ENCODE measurements at regions not wholly inside any gene's neighbourhood (a gene's known extent, or its start where the extent isn't known, plus 50 kb on each side); places are given as distances from the start of the nearest gene placed in this dataset.

DNA sequence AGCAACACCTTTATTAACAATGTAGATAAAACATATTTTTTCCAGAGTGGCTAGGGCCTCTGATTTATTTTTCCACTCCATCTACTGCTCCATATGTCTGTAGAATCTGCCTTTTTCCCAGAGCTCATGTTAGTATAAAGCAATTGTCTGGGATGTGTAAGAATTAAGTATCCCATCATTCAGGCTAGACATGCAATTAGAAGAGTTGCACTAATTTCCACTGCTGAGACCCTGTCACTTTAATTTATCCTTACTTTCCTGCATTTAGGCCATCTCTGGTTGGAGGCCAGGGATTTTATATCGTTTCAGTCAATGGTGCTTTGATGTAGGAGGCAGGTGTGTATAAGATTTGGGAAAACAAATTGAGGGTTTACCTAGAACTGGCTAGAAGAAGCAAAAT lies 286.1 kb upstream of the POU3F2 start:
- no peak for TF ChIP-seq EZH2phosphoT487 (IDR thresholded peaks at IDR 0.05; ENCODE audit: borderline replicate concordance, low read length)
- TF ChIP-seq, protein P1, sequence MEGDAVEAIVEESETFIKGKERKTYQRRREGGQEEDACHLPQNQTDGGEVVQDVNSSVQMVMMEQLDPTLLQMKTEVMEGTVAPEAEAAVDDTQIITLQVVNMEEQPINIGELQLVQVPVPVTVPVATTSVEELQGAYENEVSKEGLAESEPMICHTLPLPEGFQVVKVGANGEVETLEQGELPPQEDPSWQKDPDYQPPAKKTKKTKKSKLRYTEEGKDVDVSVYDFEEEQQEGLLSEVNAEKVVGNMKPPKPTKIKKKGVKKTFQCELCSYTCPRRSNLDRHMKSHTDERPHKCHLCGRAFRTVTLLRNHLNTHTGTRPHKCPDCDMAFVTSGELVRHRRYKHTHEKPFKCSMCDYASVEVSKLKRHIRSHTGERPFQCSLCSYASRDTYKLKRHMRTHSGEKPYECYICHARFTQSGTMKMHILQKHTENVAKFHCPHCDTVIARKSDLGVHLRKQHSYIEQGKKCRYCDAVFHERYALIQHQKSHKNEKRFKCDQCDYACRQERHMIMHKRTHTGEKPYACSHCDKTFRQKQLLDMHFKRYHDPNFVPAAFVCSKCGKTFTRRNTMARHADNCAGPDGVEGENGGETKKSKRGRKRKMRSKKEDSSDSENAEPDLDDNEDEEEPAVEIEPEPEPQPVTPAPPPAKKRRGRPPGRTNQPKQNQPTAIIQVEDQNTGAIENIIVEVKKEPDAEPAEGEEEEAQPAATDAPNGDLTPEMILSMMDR (IDR thresholded peaks at IDR 0.05; ENCODE audit: low read depth, low read length, poor library complexity, severe bottlenecking) = no peak
- no peak overlapping the region for H3K27ac ChIP-seq (ENCODE audit: low read depth, low read length)
- H3K4me1 ChIP-seq (ENCODE audit: control insufficient read depth, low read length) = no peaks in the 10 kb centered on the region

DNA sequence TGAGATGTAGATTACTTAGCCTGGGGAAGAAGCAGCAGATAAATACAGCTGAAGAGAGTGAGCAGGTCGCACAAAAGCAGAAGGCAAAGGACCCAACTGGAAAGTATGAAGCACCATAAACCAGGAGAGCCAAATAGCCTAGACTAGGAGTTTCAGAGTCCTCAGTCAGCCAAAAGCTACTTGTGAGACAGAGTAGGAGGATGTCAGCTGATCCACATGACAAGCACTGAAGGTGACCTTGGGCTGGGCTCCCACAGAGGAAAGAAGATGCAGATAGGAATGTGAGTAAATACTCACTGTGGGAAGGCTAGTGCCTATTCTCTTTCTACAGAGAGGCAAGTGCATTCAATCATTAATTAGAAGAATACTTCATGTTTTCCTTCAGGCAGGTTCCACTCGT lies 274.0 kb upstream of the POU3F2 start:
- Histone ChIP-seq H3K27ac (ENCODE audit: low read depth, low read length) (no peak overlapping the region), H3K9me3 (ENCODE audit: control insufficient read depth, insufficient read depth, low read length) (no peaks in the 10 kb centered on the region), H3F3A (ENCODE audit: control insufficient read depth, insufficient read depth) (no peaks in the 10 kb centered on the region), H4K20me1 (ENCODE audit: control insufficient read depth, insufficient read depth, low read depth, low read length) (no peaks in the 10 kb centered on the region), H3K27me3 (ENCODE audit: control insufficient read depth, low read length) (no peaks in the 10 kb centered on the region), H3K4me2 (ENCODE audit: low read length) (no peak overlapping the region), H3K79me2 (ENCODE audit: control insufficient read depth, low read length) (no peaks in the 10 kb centered on the region), H3K4me3 (ENCODE audit: low read length) (no peak overlapping the region), H3K9me2 (replicated peaks; ENCODE audit: control insufficient read depth, low read length) (no peaks in the 10 kb centered on the region), H3K4me1 (ENCODE audit: control insufficient read depth, low read length) (no peaks in the 10 kb centered on the region), H3K36me3 (ENCODE audit: control insufficient read depth, low read length) (no peaks in the 10 kb centered on the region)
- TF ChIP-seq, protein P1 (IDR thresholded peaks at IDR 0.05; ENCODE audit: low read depth, low read length, poor library complexity, severe bottlenecking) = no peak
- TF ChIP-seq EZH2phosphoT487 (IDR thresholded peaks at IDR 0.05; ENCODE audit: borderline replicate concordance, low read length) = no peak

More for the DNA sequence above, 286.1 kb upstream of the POU3F2 start:
- no peak overlapping the region for H3K4me2 ChIP-seq (ENCODE audit: low read length)
- no peaks in the 10 kb centered on the region for H3F3A ChIP-seq (ENCODE audit: control insufficient read depth, insufficient read depth)
- H3K79me2 ChIP-seq (ENCODE audit: control insufficient read depth, low read length) = no peaks in the 10 kb centered on the region
- no peaks in the 10 kb centered on the region for H3K9me3 ChIP-seq (ENCODE audit: control insufficient read depth, insufficient read depth, low read length)
- H3K36me3 ChIP-seq (ENCODE audit: control insufficient read depth, low read length) = no peaks in the 10 kb centered on the region
- H4K20me1 ChIP-seq (ENCODE audit: control insufficient read depth, insufficient read depth, low read depth, low read length) = no peaks in the 10 kb centered on the region
- no peaks in the 10 kb centered on the region for H3K9me2 ChIP-seq (replicated peaks; ENCODE audit: control insufficient read depth, low read length)
- no peaks in the 10 kb centered on the region for H3K27me3 ChIP-seq (ENCODE audit: control insufficient read depth, low read length)
- no peak overlapping the region for H3K4me3 ChIP-seq (ENCODE audit: low read length)

DNA sequence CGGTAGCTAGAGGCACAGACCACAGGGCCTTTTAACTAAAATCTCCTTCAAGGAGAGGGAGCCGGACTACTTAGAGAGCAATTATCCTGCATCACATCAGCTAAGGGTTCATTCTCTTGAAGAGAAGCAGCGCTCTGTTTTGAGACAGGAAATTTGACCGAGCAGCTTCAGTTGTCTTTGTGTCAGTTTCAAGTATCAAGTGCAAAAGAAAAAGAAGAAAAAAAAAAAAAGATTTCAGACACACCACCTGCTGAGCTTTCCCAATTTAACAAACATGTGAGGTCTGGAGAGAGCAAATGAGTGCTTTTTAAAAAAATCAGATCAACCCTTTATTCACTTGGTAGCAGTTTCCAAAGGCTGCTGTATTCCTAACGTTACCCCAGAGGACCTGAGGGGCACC lies 273.5 kb upstream of the POU3F2 start:
- Histone ChIP-seq H3K4me2 (ENCODE audit: low read length) (no peak overlapping the region), H3K4me3 (ENCODE audit: low read length) (no peak overlapping the region), H3K27ac (ENCODE audit: low read depth, low read length) (no peak overlapping the region), H3K4me1 (ENCODE audit: control insufficient read depth, low read length) (no peaks in the 10 kb centered on the region), H3K9me2 (replicated peaks; ENCODE audit: control insufficient read depth, low read length) (no peaks in the 10 kb centered on the region), H3K79me2 (ENCODE audit: control insufficient read depth, low read length) (no peaks in the 10 kb centered on the region), H3F3A (ENCODE audit: control insufficient read depth, insufficient read depth) (no peaks in the 10 kb centered on the region), H3K36me3 (ENCODE audit: control insufficient read depth, low read length) (no peaks in the 10 kb centered on the region), H3K27me3 (ENCODE audit: control insufficient read depth, low read length) (no peaks in the 10 kb centered on the region), H3K9me3 (ENCODE audit: control insufficient read depth, insufficient read depth, low read length) (no peaks in the 10 kb centered on the region), H4K20me1 (ENCODE audit: control insufficient read depth, insufficient read depth, low read depth, low read length) (no peaks in the 10 kb centered on the region)
- no peak for TF ChIP-seq EZH2phosphoT487 (IDR thresholded peaks at IDR 0.05; ENCODE audit: borderline replicate concordance, low read length)
- TF ChIP-seq, protein P1 (IDR thresholded peaks at IDR 0.05; ENCODE audit: low read depth, low read length, poor library complexity, severe bottlenecking) = no peak

DNA sequence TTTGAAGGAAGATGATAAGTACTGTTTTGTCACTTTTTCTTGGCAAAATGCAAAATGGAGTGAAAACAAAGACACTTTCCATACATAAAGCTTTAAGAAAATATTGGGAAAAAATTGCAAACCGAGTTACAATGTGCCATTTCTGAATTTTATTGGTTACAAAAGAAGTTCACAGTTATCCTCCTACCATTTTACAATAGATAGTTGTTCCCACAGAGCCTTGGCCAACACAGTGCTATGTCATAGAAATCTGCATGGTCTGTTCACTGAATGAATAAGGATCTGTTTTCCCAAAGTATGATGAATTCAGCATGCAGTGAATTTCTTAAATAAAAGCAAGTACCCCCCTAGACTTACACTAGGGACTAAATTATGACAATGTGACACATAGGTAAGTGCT lies 268.2 kb upstream of the POU3F2 start:
- no peaks in the 10 kb centered on the region for H3F3A ChIP-seq (ENCODE audit: control insufficient read depth, insufficient read depth)
- no peaks in the 10 kb centered on the region for H3K79me2 ChIP-seq (ENCODE audit: control insufficient read depth, low read length)
- no peaks in the 10 kb centered on the region for H3K9me3 ChIP-seq (ENCODE audit: control insufficient read depth, insufficient read depth, low read length)
- H4K20me1 ChIP-seq (ENCODE audit: control insufficient read depth, insufficient read depth, low read depth, low read length) = no peaks in the 10 kb centered on the region
- no peak overlapping the region for H3K4me2 ChIP-seq (ENCODE audit: low read length)
- H3K36me3 ChIP-seq (ENCODE audit: control insufficient read depth, low read length) = no peaks in the 10 kb centered on the region
- H3K4me1 ChIP-seq (ENCODE audit: control insufficient read depth, low read length) = no peaks in the 10 kb centered on the region
- TF ChIP-seq, protein P1 (IDR thresholded peaks at IDR 0.05; ENCODE audit: low read depth, low read length, poor library complexity, severe bottlenecking) = no peak
- TF ChIP-seq EZH2phosphoT487 (IDR thresholded peaks at IDR 0.05; ENCODE audit: borderline replicate concordance, low read length) = no peak
- H3K4me3 ChIP-seq (ENCODE audit: low read length) = no peak overlapping the region
- H3K27ac ChIP-seq (ENCODE audit: low read depth, low read length) = no peak overlapping the region
- no peaks in the 10 kb centered on the region for H3K9me2 ChIP-seq (replicated peaks; ENCODE audit: control insufficient read depth, low read length)
- no peaks in the 10 kb centered on the region for H3K27me3 ChIP-seq (ENCODE audit: control insufficient read depth, low read length)
